Prostate gland (tissue), 2 donors: ENCODE measurements at regions not wholly inside any gene's neighbourhood (a gene's known extent, or its start where the extent isn't known, plus 50 kb on each side); places are given as distances from the start of the nearest gene placed in this dataset.

Experiments used
- POLR2A ChIP-seq: fragments of 450-650 bp; IDR thresholded peaks from one replicate; pipeline ENCODE4 v1.6.1; 2016; ENCODE audit warnings: antibody characterized with exemption, mild to moderate bottlenecking
- POLR2AphosphoS5 ChIP-seq: sonication (generic); formaldehyde crosslinking; IDR thresholded peaks from one replicate; pipeline ENCODE4 v1.6.1; 2017; ENCODE audit warnings: antibody characterized with exemption
- TF ChIP-seq, protein P1 (sequence below), 4 experiments: fragments of 200-600 bp in 2 of 4; fragments of 450-650 bp in 2 of 4; sonication (generic) in 2 of 4; IDR thresholded peaks; 1 replicate in 3 of 4; 2 replicates in 1 of 4; pipeline ENCODE4 v1.5.1; 2016 to 2019; ENCODE audit warnings: antibody characterized with exemption in 4 of 4, mild to moderate bottlenecking in 2 of 4, moderate library complexity in 2 of 4

DNA sequence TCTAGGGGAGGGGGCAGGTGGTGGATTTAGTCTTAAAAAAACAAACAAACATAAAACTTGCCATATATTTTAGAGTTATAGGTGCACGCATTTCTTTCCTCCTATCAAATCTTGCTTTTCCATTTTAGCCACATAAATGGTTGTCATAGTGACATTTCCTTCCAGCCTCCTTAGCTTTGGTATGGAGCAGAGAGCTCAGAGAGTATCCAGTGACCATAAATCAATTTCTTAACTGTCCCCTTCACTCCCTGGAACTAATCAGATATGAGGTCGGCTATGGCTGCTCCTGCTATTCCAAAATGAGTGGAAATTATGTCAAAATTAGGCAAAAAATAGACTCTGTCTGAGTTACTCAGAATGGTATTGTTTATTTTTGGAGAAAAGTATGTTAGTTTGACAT is 164.5 kb downstream of the EBLN2 start:
- TF ChIP-seq, protein P1, sequence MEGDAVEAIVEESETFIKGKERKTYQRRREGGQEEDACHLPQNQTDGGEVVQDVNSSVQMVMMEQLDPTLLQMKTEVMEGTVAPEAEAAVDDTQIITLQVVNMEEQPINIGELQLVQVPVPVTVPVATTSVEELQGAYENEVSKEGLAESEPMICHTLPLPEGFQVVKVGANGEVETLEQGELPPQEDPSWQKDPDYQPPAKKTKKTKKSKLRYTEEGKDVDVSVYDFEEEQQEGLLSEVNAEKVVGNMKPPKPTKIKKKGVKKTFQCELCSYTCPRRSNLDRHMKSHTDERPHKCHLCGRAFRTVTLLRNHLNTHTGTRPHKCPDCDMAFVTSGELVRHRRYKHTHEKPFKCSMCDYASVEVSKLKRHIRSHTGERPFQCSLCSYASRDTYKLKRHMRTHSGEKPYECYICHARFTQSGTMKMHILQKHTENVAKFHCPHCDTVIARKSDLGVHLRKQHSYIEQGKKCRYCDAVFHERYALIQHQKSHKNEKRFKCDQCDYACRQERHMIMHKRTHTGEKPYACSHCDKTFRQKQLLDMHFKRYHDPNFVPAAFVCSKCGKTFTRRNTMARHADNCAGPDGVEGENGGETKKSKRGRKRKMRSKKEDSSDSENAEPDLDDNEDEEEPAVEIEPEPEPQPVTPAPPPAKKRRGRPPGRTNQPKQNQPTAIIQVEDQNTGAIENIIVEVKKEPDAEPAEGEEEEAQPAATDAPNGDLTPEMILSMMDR (IDR thresholded peaks at IDR 0.05), result no peak
- no peak for TF ChIP-seq POLR2AphosphoS5
- no peak for TF ChIP-seq POLR2A
